GM11168 (cell line): ENCODE measurements at regions not wholly inside any gene's neighbourhood (a gene's known extent, or its start where the extent isn't known, plus 50 kb on each side); places are given as distances from the start of the nearest gene placed in this dataset.

ENCODE experiments used
- in situ Hi-C: fragments of 300-500 bp; cut with MboI; formaldehyde crosslinking; loops from one replicate; pipeline ENCODE4 v1.12.0; 2022; ENCODE audit warnings: low sequenced_read_pairs; ENCODE audit not compliant: unreplicated experiment

- in situ Hi-C loops: no loop called here
Measured at GRCh38 chr10:31590023-31590800, 271.2 kb downstream of the ZEB1 start.

GRCh38 chr10:31587691-31588090, 268.7 kb downstream of the ZEB1 start:
- in situ Hi-C loops: no loop called here

- in situ Hi-C loops: no loop called here
Measured at GRCh38 chr10:31586723-31587638, 268.0 kb downstream of the ZEB1 start.

DNA sequence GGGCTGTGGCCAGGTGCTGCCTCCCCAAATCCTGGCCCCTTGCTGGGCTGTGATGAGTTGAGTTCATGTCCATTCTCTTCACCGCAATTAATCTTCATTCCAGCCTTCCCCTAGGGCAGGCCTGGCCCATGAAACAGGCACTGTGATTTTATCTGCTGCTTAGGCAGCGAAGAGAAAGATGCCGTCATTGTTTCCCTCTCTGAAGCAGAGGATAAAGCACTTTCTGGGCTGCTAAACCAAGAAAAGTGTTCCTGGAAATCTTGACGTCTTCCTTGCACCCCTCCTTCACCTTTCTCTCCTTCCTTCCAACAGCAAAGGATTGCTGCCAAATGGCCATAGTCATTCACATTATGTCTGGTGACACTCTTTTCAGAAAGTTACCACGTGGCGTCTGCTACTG, 265.9 kb downstream of the ZEB1 start:
- in situ Hi-C loops: no loop called here

DNA sequence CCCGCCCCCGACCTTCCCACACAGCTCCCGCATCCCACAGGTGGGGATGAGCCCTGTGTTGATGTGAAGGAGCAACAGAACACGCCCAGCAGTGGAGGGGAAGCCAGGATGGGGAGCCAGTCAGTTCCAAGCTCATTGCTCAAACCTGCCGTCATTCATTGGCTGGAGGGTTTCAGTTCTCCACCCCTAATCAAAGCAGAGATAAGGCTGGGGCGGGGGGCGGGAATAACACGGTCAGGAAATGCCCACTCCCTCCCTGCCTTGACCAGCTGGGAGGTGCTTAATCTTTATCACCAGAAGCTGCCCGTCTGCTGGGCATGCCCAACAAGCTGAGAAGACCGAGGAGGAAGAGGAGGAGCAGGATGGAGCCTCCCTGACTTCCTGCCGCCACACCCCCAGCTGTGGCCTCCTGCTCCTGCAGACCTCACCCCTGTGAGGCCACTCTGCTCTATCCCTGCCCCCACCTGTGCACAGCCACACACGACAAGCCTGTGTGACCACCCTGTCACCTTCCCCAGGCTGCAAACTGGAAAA, 265.1 kb downstream of the ZEB1 start:
- in situ Hi-C loops: no loop called here

- in situ Hi-C loops: no loop called here
Measured at GRCh38 chr10:31583293-31583692, 264.3 kb downstream of the ZEB1 start.

GRCh38 chr10:31582365-31583052, 263.5 kb downstream of the ZEB1 start:
- in situ Hi-C loops: no loop called here

GRCh38 chr10:31581741-31582323, 262.8 kb downstream of the ZEB1 start:
- in situ Hi-C loops: no loop called here

GRCh38 chr10:31580646-31581045, 261.6 kb downstream of the ZEB1 start:
- in situ Hi-C loops: no loop called here
